ENCODE measurements at regions not wholly inside any gene's neighbourhood (a gene's known extent, or its start where the extent isn't known, plus 50 kb on each side); places are given as distances from the start of the nearest gene placed in this dataset.
"Not testable (repeated sequence)": the region's sequence is repeated elsewhere in the genome, so short reads cannot be mapped to it uniquely, and the experiment has no call there.

DNA sequence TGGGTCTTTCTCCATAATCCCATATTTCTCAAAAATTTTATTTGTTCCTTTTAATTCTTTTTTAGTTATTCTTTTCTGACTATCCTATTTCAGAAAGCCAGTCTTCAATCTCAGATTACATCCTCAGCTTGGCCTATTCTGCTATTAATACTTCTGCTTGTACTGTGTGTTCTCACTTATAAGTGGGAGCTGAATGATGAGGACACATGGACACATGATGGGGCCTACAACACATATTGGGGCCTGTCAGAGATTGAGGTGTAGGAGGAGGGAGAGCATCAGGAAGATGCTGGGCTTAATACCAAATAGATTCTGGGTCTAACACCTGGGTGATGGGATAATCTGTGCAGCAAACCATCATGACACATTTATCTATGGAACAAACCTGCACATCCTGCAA is 82.3 kb downstream of the MAGEE1 start:
- DNase-seq (ENCODE audit: low read depth): no peak

DNA sequence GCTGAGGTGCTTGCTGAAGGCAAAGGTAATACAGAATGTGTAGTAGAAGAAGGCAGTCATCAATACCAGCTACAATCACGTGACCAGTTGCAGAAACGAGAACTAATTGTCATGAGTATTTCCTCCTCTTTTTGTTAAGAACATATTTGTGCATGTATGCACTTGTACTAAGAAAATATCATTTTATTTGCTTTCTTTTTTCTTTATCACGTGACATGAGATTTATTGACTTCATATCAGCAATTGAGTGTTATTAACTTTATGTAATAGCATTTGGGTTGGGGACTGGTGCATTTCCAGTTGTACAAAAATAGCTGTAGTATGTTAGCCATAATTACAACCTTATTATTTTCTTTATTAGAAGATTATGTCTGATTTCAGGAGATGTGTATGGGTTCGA is 90.0 kb downstream of the MAGEE1 start:
- no peak for DNase-seq (ENCODE audit: low read depth)

DNA sequence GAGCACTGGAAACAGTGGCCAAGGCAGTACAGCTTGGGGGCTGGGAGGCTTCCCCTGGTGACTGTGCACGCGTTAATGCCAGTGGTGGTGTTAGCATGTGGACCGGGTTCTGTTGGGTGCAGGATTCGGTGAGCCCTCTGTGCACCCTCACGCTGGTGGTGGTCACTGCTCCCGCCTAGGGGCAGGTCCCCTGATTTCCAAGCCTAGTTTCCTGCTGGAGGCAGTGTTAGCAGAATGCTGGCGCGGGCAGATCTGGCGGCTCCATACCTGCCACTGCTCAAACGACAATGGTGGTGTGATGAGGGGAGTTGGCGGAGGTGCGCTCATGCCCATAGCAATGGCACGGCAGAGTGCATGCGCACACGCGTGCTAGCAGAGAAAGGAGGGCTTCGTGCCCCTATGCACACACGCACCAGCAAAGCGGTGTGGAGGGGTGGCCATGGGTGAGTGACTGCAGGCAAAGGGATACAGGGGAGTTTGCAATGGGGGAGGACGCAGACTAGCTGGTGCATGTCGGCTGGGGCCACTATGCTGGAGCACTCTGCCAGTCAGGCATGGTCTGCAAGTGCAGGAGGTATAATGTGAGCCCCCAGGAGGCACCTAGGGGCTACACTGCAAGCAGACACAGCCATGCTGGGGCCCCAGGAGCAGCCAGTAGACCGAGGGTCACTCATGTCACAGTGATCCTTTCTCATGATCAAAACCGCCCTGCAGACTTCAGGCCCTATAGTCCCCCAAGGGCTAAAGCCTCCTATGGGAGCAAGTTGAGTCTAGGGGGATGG is 93.0 kb downstream of the MAGEE1 start:
- no peak for DNase-seq (ENCODE audit: low read depth)

DNA sequence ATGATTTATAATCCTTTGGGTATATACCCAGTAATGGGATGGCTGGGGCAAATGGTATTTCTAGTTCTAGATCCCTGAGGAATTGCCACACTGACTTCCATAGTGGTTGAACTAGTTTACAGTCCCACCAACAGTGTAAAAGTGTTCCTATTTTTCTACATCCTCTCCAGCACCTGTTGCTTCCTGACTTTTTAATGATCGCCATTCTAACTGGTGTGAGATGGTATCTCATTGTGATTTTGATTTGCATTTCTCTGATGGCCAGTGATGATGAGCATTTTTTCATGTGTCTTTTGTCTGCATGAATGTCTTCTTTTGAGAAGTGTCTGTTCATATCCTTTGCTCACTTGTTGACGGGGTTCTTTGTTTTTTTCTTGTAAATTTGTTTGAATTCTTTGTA is 108.2 kb downstream of the MAGEE1 start:
- DNase-seq (ENCODE audit: low read depth): not testable (repeated sequence)

DNA sequence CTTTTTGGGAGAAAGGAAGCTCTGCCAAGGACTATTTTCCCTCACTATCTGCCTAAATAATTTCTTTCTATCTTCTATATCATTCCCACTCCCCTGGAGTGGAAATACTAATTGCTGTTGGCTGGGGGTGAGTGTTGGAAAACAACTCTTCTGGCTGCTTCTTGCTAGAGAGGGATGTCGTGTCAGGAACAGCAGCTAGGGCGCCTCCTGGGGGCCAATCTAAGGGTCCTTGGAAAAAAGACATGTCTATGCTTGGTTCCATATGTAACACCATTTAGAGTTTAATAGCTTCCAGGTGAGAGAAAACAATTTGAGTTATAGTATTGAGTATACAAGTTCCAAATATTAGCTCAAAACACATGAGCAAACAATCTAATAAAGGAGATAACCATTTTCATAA is 111.3 kb downstream of the MAGEE1 start:
- DNase-seq (ENCODE audit: low read depth): no peak

DNA sequence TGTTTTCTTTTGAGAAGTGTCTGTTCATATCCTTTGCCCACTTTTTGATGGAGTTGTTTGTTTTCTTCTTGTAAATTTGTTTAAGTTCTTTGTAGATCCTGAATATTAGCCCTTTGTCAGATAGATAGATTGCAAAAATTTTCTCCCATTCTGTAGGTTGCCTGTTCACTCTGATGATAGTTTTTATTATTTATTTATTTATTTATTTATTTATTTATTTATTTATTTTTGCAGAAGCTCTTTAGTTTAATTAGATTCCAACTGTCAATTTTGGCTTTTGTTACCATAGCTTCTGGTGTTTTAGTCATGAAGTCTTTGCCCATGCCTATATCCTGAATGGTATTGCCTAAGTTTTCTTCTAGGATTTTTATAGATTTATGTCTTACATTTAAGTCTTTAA is 115.9 kb downstream of the MAGEE1 start:
- not testable (repeated sequence) for DNase-seq (ENCODE audit: low read depth)

DNA sequence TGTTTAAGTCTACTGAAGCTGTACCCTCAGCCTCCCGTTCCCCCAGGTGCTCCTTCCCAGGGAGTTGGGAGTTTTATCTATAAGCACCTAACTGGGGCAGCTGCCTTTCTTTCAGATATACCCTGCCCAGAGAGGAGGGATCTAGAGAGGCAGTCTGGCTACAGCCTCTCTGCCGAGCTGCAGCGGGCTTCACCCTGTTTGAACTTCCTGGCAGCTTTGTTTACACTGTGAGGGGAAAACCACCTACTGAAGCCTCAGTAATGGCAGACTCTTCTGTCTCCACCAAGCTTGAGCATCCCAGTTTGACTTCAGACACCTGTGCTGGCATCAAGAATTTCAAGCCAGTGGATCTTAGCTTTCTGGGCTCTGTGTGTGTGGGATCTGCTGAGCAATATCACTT is 122.5 kb downstream of the MAGEE1 start:
- DNase-seq (ENCODE audit: low read depth): no peak

DNA sequence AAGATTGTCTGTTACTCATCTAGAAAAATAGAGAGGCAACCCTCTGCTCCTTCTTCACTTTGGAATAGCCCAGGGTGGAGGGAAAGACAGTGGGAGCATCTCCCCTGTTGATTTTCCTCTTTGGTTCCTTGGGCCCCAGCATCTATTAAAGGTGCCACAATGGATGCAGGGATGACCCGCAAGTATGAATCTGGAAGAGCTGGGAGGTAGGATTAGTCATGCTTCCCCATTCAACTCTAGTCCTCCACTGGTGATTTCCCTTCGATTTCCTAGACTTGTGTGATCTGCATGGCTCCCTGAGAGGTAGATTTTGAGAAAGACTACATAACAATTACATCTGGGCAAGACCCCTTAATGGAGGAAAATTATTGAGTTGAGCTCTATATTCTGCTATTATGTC is 127.8 kb downstream of the MAGEE1 start:
- DNase-seq (ENCODE audit: low read depth): no peak

DNA sequence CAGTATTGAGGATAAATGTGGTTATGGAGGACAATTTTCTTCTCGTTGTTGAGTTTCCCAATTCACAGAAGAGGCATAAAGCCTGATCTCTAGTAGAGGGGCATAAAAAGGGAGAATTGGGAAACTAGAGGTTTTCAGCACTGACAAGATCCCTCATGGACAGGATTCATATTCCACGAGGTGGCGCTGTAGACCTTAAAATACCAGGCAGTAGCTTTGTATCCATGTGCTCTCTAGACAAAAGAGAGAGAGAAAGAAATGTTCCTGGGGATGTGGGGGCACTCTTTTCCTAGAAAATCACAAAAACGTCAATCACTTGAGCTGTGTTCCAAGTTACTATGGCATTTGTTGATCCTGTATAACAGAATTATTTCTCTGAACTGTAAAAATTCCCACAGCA is 128.3 kb downstream of the MAGEE1 start:
- peak; percentile 1 for DNase-seq (ENCODE audit: low read depth)

DNA sequence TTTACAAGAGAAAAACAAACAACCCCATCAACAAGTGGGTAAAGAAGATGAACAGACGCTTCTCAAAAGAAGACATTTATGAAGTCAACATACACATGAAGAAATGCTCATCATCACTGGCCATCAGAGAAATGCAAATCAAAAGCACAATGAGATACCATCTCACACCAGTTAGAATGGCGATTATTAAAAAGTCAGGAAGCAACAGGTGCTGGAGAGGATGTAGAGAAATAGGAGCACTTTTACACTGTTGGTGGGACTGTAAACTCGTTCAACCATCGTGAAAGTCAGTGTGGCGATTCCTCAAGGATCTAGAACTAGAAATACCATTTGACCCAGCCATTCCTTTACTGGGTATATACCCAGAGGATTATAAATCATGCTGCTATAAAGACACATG is 137.3 kb downstream of the MAGEE1 start:
- DNase-seq (ENCODE audit: low read depth): not testable (repeated sequence)

DNA sequence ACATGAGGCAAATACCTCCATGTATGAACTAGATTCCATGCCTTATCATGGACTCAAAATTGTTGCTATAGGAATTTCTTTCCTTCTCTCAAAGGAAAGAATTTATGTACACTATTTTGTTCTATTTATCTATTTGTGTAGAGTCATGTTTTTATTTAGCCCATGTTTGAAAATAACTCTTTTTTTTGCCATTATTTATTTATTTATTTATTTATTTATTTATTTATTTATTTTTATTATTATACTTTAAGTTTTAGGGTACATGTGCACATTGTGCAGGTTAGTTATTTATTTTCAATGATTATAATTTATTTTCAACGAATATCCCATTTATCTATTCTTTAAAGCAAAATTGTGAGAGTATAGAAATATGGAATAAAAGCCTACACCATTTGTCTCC is 177.9 kb downstream of the MAGEE1 start:
- no peak for DNase-seq (ENCODE audit: low read depth)

DNA sequence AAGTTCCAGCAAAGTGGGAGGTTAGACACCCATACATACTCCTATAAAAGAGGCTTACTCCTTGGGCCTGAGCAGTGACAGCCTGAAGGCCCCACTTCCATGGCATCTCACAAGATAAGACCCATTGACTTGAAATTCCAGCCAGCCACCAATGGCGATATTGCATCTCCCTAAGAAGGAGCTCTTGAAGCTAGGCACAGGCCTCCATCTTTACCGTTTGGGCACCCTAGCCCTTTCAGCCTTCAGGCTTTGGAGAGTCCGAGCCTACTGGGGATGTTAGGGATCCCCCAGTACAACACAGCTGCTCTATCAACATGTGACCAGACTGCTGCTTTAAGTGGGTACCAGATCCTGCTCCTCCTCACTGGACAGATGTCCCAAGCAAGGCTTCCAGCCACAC is 189.5 kb downstream of the MAGEE1 start:
- DNase-seq (ENCODE audit: low read depth): no peak

DNA sequence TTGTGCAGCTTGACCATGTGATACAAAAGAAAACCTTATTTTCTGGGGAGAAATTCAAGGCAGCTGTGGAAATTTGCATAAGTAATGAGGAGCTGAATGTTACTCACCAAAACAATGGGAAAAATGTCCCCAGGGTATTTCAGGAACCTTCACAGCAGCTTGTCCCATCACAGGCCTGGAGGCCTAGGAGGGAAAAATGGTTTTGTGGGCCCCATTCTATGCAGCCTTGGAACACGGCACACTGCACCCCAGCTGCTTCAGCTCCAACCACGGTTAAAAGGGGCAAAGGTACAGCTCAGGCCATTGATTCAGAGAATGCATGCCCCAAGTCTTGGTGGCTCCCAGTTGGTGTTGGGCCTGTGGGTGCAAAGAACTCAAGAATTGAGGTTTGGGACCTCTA is 216.1 kb downstream of the MAGEE1 start:
- no peak for DNase-seq (ENCODE audit: low read depth)

DNA sequence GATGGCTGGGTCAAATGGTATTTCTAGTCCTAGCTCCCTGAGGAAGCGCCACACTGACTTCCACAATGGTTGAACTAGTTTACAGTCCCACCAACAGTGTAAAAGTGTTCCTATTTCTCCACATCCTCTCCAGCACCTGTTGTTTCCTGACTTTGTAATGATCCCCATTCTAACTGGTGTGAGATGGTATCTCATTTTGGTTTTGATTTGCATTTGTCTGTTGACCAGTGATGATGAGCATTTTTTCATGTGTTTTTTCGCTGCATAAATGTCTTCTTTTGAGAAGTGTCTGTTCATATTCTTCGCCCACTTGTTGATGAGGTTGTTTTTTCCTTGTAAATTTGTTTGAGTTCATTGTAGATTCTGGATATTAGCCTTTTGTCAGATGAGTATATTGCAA is 223.9 kb downstream of the MAGEE1 start:
- DNase-seq (ENCODE audit: low read depth): not testable (repeated sequence)

DNA sequence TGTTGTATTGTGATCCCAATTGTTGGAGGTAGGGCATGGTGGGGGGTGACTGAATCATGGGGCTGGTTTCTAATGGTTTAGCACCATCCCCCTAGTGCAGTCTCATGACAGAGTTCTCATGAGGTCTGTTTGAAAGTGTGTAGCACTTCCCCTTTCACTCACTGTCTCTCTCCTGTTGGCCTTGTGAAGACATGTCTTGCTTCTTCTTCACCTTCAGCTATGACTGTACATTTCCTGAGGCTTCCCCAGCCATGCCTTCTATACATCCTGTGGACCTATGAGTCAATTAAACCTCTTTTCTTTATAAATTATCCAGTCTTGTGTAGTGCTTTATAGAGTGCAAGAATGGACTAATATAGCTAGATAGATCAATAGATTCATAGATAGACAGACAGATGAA is 230.0 kb downstream of the MAGEE1 start:
- DNase-seq (ENCODE audit: low read depth): no peak
